ENCODE measurements at regions not wholly inside any gene's neighbourhood (a gene's known extent, or its start where the extent isn't known, plus 50 kb on each side); places are given as distances from the start of the nearest gene placed in this dataset.
"Not testable (repeated sequence)": the region's sequence is repeated elsewhere in the genome, so short reads cannot be mapped to it uniquely, and the experiment has no call there.

DNA sequence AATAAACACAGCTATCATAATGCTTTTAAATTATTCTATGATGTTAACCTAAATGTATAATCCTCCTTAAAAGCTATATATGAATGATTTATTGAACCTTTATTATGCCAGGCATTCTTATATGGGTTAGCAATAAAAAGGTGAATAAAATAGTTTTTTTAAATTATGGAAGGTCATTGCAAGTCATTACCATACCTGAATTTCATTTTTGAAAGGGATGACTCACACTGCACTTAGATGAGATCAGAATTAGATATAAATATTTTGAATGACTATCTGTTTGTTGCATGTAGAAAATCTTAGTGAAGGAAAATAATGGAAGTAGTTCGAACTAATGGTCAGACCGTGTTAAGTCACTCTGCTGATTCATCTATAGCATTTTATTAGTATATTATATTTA is 822.3 kb downstream of the LUZP2 start:
- no peak for DNase-seq (ENCODE audit: low read depth)

- no peak for DNase-seq (ENCODE audit: low read depth)
These were observed 830.8 kb downstream of the LUZP2 start for GRCh38 chr11:25327656-25328055.

DNA sequence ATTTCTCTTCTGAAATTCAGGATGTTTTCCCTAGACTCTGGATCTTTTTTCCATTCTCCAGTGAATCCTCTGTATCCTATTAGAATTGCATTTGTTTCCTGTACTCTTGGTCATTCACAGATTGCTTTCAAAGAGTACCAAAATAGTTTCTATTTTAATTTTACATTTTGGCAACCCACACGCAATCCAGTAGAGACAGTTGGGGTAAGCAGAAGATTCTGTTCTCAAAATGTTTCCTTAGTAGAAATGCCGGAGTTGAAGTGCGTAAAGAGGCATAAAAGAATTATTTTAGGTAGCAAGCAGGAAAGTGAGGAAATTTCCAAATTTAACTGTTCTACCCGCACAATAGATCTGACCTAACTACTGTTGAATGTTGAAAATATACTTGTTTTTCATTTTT is 842.4 kb downstream of the LUZP2 start:
- no peak for DNase-seq (ENCODE audit: low read depth)

- DNase-seq (ENCODE audit: low read depth) = no peak
These were observed 852.7 kb downstream of the LUZP2 start for GRCh38 chr11:25349537-25349936.

- no peak for DNase-seq (ENCODE audit: low read depth)
These were observed 854.3 kb downstream of the LUZP2 start for GRCh38 chr11:25350899-25351803.

GRCh38 chr11:25357133-25357532 is 860.3 kb downstream of the LUZP2 start:
- no peak for DNase-seq (ENCODE audit: low read depth)

DNA sequence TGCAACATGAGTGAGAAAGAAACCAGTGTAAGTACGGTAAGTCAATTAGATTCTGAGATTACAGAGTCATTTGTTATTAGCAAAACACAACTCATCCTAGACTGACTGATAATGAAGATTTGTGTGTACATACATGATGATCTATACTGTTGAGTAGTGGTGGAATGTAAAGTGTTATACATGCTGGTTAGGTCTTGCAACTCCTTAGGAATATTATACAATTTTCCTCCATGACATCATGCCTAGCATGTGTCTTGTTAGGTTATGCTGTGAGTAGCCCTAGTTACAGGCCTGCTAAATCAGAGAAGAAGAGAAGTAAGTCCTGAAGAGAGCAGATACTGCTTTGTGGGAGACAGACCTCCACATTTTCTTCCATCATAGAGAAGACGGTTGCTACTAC is 880.6 kb downstream of the LUZP2 start:
- no peak for DNase-seq (ENCODE audit: low read depth)

GRCh38 chr11:25396847-25397246 is 900.0 kb downstream of the LUZP2 start:
- no peak for DNase-seq (ENCODE audit: low read depth)

DNA sequence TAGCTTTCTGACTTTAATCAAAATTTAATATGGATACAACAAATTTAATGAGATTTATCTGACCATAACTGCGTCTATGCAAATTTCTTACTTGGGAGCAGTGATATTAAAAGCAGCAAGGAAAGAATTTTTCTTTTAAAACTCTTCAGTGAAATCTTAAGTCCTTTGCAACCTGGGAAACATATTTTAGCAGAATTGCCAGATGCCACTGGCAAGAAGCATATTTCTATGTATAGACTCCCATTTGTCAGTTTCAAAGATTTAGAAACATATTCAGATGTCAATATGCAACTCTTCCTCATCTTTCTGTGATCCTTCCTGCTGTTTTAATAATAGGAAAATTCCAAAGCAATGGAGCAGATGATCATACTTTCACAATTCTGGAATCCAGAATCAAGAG is 911.3 kb downstream of the LUZP2 start:
- no peak for DNase-seq (ENCODE audit: low read depth)

DNA sequence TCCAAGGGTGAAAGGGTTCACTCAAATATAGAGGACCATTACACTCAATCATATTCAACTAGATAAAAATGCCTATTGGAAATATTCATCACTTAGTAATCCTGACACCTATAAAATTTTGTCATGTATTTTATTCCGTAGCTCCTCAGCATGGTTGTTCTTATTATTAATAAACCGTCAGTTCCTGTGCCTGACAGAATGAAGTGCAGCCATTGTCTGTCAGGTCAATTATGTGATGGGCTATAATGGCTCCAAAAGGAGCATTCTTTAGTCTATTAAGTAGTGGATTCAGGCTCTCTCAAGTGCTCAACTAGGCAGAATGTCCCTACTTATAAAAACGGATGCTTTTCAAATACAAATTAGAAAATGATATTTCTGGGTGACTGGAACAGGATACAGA is 916.1 kb upstream of the ANO3 start:
- no peak for DNase-seq (ENCODE audit: low read depth)

DNA sequence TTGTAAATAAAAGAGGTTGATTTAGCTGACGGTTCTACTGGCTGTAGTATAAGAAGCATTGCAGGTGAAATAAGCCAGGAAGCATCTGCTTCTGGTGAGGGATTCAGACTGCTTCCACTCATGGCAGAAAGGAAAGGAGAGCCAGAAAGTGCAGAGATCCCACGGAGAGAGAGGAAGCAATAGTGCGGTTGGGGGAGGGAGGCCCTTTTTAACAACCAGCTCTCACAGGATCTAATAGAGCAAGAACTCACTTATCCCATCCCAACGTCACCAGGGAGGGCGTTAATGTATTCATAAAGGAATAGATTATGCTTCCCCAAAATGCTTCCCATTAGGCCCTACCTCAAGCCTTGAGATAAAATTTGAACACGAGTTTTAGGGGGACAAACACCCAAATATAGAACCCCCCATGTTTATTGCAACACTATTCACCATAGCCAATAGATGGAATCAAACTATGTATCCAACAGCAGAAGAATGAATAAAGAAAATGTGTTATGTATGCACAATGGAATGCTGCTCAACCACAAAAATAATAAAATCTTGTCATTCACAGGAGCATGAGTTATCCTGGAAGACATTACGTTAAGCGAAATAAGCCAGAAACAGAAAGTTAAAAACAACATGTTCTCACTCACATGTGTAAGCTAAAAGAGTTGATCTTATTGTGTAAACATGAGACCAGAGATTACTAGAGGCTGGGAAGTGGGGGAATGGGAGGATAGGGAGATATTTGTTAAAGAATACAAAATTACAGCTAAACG is 908.3 kb upstream of the ANO3 start:
- peak; percentile 23 for DNase-seq (ENCODE audit: low read depth)

DNA sequence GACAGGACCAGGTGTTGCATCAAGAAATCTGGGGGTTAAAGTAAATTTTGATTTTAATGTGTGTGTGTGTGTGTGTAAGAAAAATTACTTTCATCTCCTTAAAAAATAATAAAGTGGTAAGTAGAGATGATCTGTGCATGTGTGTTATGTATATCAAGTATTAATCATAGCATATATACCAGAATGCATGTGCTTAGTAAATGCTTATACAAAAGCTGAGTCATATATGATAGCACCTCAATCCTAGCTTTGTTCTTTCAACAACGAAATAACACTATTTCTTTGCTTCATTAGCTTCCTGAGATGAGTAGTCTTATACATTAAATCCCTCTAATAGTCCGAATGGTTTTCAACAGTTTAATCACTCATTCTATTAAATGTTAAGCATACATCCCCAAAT is 899.6 kb upstream of the ANO3 start:
- no peak for DNase-seq (ENCODE audit: low read depth)

GRCh38 chr11:25435197-25435596 is 896.7 kb upstream of the ANO3 start:
- no peak for DNase-seq (ENCODE audit: low read depth)

- no peak for DNase-seq (ENCODE audit: low read depth)
These were observed 895.6 kb upstream of the ANO3 start for GRCh38 chr11:25436326-25436725.

DNA sequence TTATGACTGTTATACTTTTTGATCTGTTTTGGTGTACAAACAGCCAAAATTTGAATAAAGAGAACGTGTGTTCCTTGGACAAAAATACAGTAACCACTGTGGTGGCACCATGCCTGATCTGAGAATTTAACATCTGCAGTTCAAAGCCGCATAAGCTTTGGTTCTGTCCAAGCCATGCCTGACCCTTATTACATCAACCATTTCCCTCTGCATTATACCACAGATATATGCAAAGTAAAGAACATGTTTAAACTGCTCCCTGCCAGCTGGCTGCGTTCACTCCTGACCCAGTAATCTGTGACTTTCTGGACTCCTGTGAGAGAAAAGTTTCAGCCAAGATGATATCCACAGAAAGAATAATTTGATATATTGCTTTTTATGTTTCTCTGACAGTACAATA is 890.5 kb upstream of the ANO3 start:
- DNase-seq (ENCODE audit: low read depth) = no peak

DNA sequence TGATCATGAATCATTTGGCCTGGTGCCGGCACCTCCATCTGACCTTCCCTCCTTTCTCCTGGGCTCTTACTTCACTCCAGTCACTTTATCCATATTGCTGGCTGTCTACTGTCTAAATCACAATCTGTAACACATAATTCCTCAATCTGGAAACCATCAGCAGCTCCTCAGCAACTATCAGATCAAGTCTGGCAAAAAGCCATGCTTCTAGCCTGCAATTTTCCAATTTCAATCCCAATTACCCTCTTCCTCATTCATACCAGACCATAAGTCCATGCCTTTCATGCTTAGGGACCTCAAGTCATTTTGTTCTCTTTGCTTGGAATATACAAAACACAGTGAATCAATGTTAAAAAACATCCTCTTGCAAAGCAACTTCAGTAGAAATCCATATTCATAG is 882.8 kb upstream of the ANO3 start:
- no peak for DNase-seq (ENCODE audit: low read depth)

DNA sequence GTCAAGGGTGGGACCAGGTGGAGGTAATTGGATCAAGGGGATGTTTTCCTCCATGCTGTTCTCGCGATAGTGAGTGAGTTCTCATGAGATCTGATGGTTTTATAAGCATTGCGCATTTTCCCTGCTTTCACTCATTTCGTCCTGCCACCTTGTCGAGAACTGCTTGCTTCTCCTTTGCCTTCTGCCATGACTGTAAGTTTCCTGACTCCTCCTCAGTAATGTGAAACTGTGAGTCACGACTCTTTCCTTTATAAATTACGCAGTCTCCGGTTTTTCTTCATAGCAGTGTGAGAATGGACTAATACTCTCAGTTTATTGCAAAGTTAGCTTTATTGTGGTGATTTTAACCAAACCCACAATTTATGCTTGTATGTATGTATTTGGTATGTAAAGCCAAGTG is 878.5 kb upstream of the ANO3 start:
- no peak for DNase-seq (ENCODE audit: low read depth)

- no peak for DNase-seq (ENCODE audit: low read depth)
These were observed 875.7 kb upstream of the ANO3 start for GRCh38 chr11:25456211-25456610.

- DNase-seq (ENCODE audit: low read depth) = no peak
These were observed 847.9 kb upstream of the ANO3 start for GRCh38 chr11:25483915-25484635.

DNA sequence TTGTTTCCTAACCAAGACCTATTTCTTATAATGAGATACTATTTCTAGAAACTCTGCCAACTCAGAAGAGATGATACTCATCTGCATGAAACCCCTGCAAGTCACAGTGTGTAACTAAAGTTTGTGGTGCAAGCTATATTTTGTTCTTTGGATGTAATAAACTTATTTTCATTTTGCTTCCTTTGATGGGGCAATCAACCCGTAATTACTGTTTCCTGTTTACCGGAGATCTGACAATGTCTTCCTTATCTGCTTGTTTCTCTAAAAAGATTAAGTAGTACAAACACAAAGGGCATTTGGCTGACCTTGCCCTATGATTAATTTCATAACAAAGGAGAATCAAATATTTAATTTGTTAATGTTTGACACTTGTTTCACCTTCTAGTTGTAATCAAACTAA is 846.6 kb upstream of the ANO3 start:
- no peak for DNase-seq (ENCODE audit: low read depth)

GRCh38 chr11:25486338-25486737 is 845.6 kb upstream of the ANO3 start:
- DNase-seq (ENCODE audit: low read depth) = not testable (repeated sequence)

DNA sequence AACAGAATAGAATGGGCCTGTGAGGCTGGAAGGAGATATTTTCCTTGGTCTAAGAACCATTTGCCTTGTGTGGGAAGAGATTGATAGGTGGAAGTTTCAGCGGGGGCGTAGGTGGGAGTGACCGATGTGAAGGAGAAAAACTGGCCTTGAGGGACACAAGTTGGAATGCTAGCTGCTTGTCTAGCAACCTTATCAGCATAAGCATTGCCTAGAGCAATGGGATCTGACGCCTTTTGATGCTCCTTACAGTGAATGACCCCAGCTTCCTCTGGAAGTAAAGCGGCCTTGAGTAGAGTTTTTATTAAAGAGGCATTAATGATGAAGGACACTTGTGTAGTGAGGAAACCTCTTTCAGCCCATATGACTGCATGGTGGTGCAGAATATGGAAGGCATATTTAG is 843.8 kb upstream of the ANO3 start:
- not testable (repeated sequence) for DNase-seq (ENCODE audit: low read depth)
